ENCODE measurements at regions not wholly inside any gene's neighbourhood (a gene's known extent, or its start where the extent isn't known, plus 50 kb on each side); places are given as distances from the start of the nearest gene placed in this dataset.

DNA sequence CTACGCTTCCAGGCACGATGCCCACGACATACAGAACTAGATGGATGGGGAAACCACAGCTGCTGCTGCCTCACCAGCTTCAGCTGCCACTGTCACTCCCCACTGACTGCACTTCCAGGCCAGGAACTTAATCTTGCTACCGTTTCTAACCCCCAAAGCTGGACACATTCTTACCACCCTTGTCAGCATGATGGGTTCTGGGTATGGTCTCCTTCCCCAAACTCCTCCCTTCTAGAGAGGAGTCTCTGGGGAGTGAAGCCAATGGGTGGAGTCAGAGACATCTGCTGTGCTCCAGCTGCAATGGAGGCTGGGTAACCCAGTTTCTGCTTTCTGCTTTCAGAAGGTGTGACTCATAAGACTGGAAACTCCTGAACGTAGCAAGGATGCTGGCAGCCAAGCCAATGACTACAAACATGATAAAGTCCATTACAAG lies 87.0 kb upstream of the THY1 start:
- H3K9ac ChIP-seq (ENCODE audit: low read depth, low read length), result no peak overlapping the region
- H3K27ac ChIP-seq (ENCODE audit: low read length), result no peak overlapping the region
- ATAC-seq (ENCODE audit: insufficient read depth, low read depth) (peak; percentile 45; the same call in 2 of the 3 replicates), DNase-seq (no peak)
- no peak overlapping the region for H3K4me3 ChIP-seq (ENCODE audit: low read depth in 1 of 2, low read length in 2 of 2)
- no peaks in the 10 kb centered on the region for H3K27me3 ChIP-seq (ENCODE audit: insufficient read depth, low read length, poor library complexity)
- H3K79me2 ChIP-seq (ENCODE audit: insufficient read depth, low read length), result no peaks in the 10 kb centered on the region
- no peak overlapping the region for H3K4me2 ChIP-seq (ENCODE audit: insufficient read depth, low read length)
- no peaks in the 10 kb centered on the region for H3K36me3 ChIP-seq (ENCODE audit: insufficient read depth, low read length)
- TF ChIP-seq CTCF (IDR thresholded peaks at IDR 0.05; ENCODE audit: borderline replicate concordance, extremely low read depth, low read length, poor library complexity, severe bottlenecking), result no peak
- no peak for TF ChIP-seq EZH2 (IDR thresholded peaks at IDR 0.05; ENCODE audit: borderline replicate concordance, low read depth, low read length, severe bottlenecking)
- peaks cover 6% of the 10 kb centered on the region; the same call in 1 of the 2 replicates for H4K20me1 ChIP-seq (ENCODE audit: insufficient read depth, low read length)
- H2AFZ ChIP-seq (ENCODE audit: low read depth, low read length), result no peak overlapping the region
- no peaks in the 10 kb centered on the region for H3K9me3 ChIP-seq (ENCODE audit: insufficient read depth, low read length, severe bottlenecking)
- H3K4me1 ChIP-seq (ENCODE audit: insufficient read depth, low read length), result no peaks in the 10 kb centered on the region

GRCh38 chr11:119509282-119509841 lies 86.4 kb upstream of the THY1 start:
- H3K4me2 ChIP-seq (ENCODE audit: insufficient read depth, low read length), result no peak overlapping the region
- H3K27me3 ChIP-seq (ENCODE audit: insufficient read depth, low read length, poor library complexity), result no peaks in the 10 kb centered on the region
- peaks cover 4% of the 10 kb centered on the region; the same call in 1 of the 2 replicates for H4K20me1 ChIP-seq (ENCODE audit: insufficient read depth, low read length)
- H3K79me2 ChIP-seq (ENCODE audit: insufficient read depth, low read length), result no peaks in the 10 kb centered on the region
- no peak overlapping the region for H3K9ac ChIP-seq (ENCODE audit: low read depth, low read length)
- no peaks in the 10 kb centered on the region for H3K36me3 ChIP-seq (ENCODE audit: insufficient read depth, low read length)
- no peak for DNase-seq
- no peaks in the 10 kb centered on the region for H3K9me3 ChIP-seq (ENCODE audit: insufficient read depth, low read length, severe bottlenecking)
- no peak overlapping the region for H2AFZ ChIP-seq (ENCODE audit: low read depth, low read length)
- no peak for ATAC-seq (ENCODE audit: insufficient read depth, low read depth)
- no peak for TF ChIP-seq EZH2 (IDR thresholded peaks at IDR 0.05; ENCODE audit: borderline replicate concordance, low read depth, low read length, severe bottlenecking)
- TF ChIP-seq CTCF (IDR thresholded peaks at IDR 0.05; ENCODE audit: borderline replicate concordance, extremely low read depth, low read length, poor library complexity, severe bottlenecking), result no peak
- no peak overlapping the region for H3K4me3 ChIP-seq (ENCODE audit: low read depth in 1 of 2, low read length in 2 of 2)
- H3K27ac ChIP-seq (ENCODE audit: low read length), result no peak overlapping the region
- no peaks in the 10 kb centered on the region for H3K4me1 ChIP-seq (ENCODE audit: insufficient read depth, low read length)

- Histone ChIP-seq H3K9me3 (ENCODE audit: insufficient read depth, low read length, severe bottlenecking) (no peaks in the 10 kb centered on the region), H3K79me2 (ENCODE audit: insufficient read depth, low read length) (no peaks in the 10 kb centered on the region), H2AFZ (ENCODE audit: low read depth, low read length) (no peak overlapping the region), H3K27me3 (ENCODE audit: insufficient read depth, low read length, poor library complexity) (no peaks in the 10 kb centered on the region), H3K36me3 (ENCODE audit: insufficient read depth, low read length) (no peaks in the 10 kb centered on the region), H3K9ac (ENCODE audit: low read depth, low read length) (no peak overlapping the region), H3K4me2 (ENCODE audit: insufficient read depth, low read length) (no peak overlapping the region), H4K20me1 (ENCODE audit: insufficient read depth, low read length) (no peaks in the 10 kb centered on the region), H3K4me3 (ENCODE audit: low read depth in 1 of 2, low read length in 2 of 2) (no peak overlapping the region), H3K4me1 (ENCODE audit: insufficient read depth, low read length) (no peaks in the 10 kb centered on the region), H3K27ac (ENCODE audit: low read length) (no peak overlapping the region)
- no peak for ATAC-seq (ENCODE audit: insufficient read depth, low read depth)
- DNase-seq, result no peak
- TF ChIP-seq CTCF (IDR thresholded peaks at IDR 0.05; ENCODE audit: borderline replicate concordance, extremely low read depth, low read length, poor library complexity, severe bottlenecking) (no peak), EZH2 (IDR thresholded peaks at IDR 0.05; ENCODE audit: borderline replicate concordance, low read depth, low read length, severe bottlenecking) (no peak)
These were observed 83.5 kb upstream of the THY1 start for GRCh38 chr11:119506436-119506835.
